ENCODE measurements at regions not wholly inside any gene's neighbourhood (a gene's known extent, or its start where the extent isn't known, plus 50 kb on each side); places are given as distances from the start of the nearest gene placed in this dataset.

- no peak for DNase-seq
Measured at GRCh38 chr13:34591129-34591528, 350.9 kb upstream of the NBEA start.

- DNase-seq: no peak
Measured at GRCh38 chr13:34591900-34592529, 350.1 kb upstream of the NBEA start.

GRCh38 chr13:34593658-34594057 lies 348.4 kb upstream of the NBEA start:
- DNase-seq: no peak

GRCh38 chr13:34594507-34594906 lies 347.6 kb upstream of the NBEA start:
- DNase-seq: no peak

GRCh38 chr13:34608331-34608730 lies 333.7 kb upstream of the NBEA start:
- DNase-seq: no peak

GRCh38 chr13:34611671-34612070 lies 330.4 kb upstream of the NBEA start:
- no peak for DNase-seq

- DNase-seq: no peak
Measured at GRCh38 chr13:34617473-34618083, 324.5 kb upstream of the NBEA start.

GRCh38 chr13:34618654-34619053 lies 323.4 kb upstream of the NBEA start:
- DNase-seq: no peak

GRCh38 chr13:34619326-34619725 lies 322.7 kb upstream of the NBEA start:
- DNase-seq: no peak

GRCh38 chr13:34620074-34620850 lies 321.8 kb upstream of the NBEA start:
- DNase-seq: peak; percentile 87

GRCh38 chr13:34620862-34621261 lies 321.2 kb upstream of the NBEA start:
- DNase-seq: peak; percentile 71

- DNase-seq: no peak
Measured at GRCh38 chr13:34623331-34623730, 318.7 kb upstream of the NBEA start.

- DNase-seq: peak; percentile 82
Measured at GRCh38 chr13:34627509-34628208, 314.4 kb upstream of the NBEA start.

- DNase-seq: no peak
Measured at GRCh38 chr13:34628209-34628682, 313.8 kb upstream of the NBEA start.

- peak; percentile 3 for DNase-seq
Measured at GRCh38 chr13:34634448-34634847, 307.6 kb upstream of the NBEA start.

GRCh38 chr13:34637138-34637537 lies 304.9 kb upstream of the NBEA start:
- peak; percentile 47 for DNase-seq

- DNase-seq: no peak
Measured at GRCh38 chr13:34637636-34638035, 304.4 kb upstream of the NBEA start.

- no peak for DNase-seq
Measured at GRCh38 chr13:34638897-34639296, 303.2 kb upstream of the NBEA start.

- no peak for DNase-seq
Measured at GRCh38 chr13:34640179-34640992, 301.7 kb upstream of the NBEA start.

GRCh38 chr13:34640993-34641330 lies 301.1 kb upstream of the NBEA start:
- no peak for DNase-seq

- no peak for DNase-seq
Measured at GRCh38 chr13:34647379-34648150, 294.5 kb upstream of the NBEA start.

- DNase-seq: no peak
Measured at GRCh38 chr13:34654203-34654602, 287.9 kb upstream of the NBEA start.
